Liver (tissue), 7 donors: ENCODE measurements at regions not wholly inside any gene's neighbourhood (a gene's known extent, or its start where the extent isn't known, plus 50 kb on each side); places are given as distances from the start of the nearest gene placed in this dataset.

Experiments used
- DNase-seq: peaks from one replicate; pipeline ENCODE4 v3.0.0-alpha.2; 2017; ENCODE audit warnings: low spot score
- H3K27ac ChIP-seq, 2 donors: one replicate each; pipeline ENCODE4 v1.7.0; 2013; ENCODE audit warnings: inconsistent platforms in 2 of 2, low read length in 2 of 2, control low read depth in 1 of 2, low read depth in 1 of 2, mild to moderate bottlenecking in 1 of 2
- H3K27me3 ChIP-seq, 4 donors: one replicate each; pipeline versions ENCODE4 v1.6.1 to v1.7.0; 2013; ENCODE audit warnings: low read length in 3 of 4, inconsistent platforms in 1 of 4, mild to moderate bottlenecking in 1 of 4, moderate library complexity in 1 of 4; ENCODE audit not compliant: control insufficient read depth in 4 of 4, insufficient read depth in 4 of 4
- H3K36me3 ChIP-seq, 4 donors: one replicate each; pipeline versions ENCODE4 v1.6.1 to v1.7.0; 2013; ENCODE audit warnings: low read length in 3 of 4, mild to moderate bottlenecking in 3 of 4, low read depth in 1 of 4, moderate library complexity in 1 of 4; ENCODE audit not compliant: control insufficient read depth in 4 of 4, insufficient read depth in 3 of 4
- H3K4me1 ChIP-seq, 4 donors: one replicate each; pipeline versions ENCODE4 v1.6.1 to v1.7.0; 2013; ENCODE audit warnings: low read length in 3 of 4, mild to moderate bottlenecking in 3 of 4, moderate library complexity in 1 of 4; ENCODE audit not compliant: control insufficient read depth in 4 of 4, insufficient read depth in 4 of 4
- H3K4me3 ChIP-seq, 3 donors: one replicate each; pipeline versions ENCODE4 v1.6.1 to v1.7.0; 2013; ENCODE audit warnings: low read length in 3 of 3, control low read depth in 1 of 3, low read depth in 1 of 3, mild to moderate bottlenecking in 1 of 3
- H3K9ac ChIP-seq, 2 donors: one replicate each; pipeline ENCODE4 v1.7.0; 2013; ENCODE audit warnings: low read length in 2 of 2, mild to moderate bottlenecking in 2 of 2, moderate library complexity in 2 of 2, control low read depth in 1 of 2, low read depth in 1 of 2
- H3K9me3 ChIP-seq, 4 donors: one replicate each; pipeline versions ENCODE4 v1.6.1 to v1.7.0; 2013; ENCODE audit warnings: low read length in 3 of 4; ENCODE audit not compliant: control insufficient read depth in 4 of 4
- EGR1 ChIP-seq, 2 donors: IDR thresholded peaks; 2 replicates each; pipeline ENCODE4 v1.6.1; 2016 to 2018; ENCODE audit warnings: antibody characterized with exemption in 2 of 2, low read depth in 2 of 2
- FOXA1 ChIP-seq: IDR thresholded peaks from 2 replicates; pipeline ENCODE4 v1.6.1; 2016; ENCODE audit warnings: antibody characterized with exemption
- MAX ChIP-seq: IDR thresholded peaks from 2 replicates; pipeline ENCODE4 v1.6.1; 2016; ENCODE audit warnings: antibody characterized with exemption
- NR2F2 ChIP-seq: IDR thresholded peaks from 2 replicates; pipeline ENCODE4 v1.6.1; 2016; ENCODE audit warnings: antibody characterized with exemption
- RXRA ChIP-seq, 2 donors: IDR thresholded peaks; 2 replicates each; pipeline ENCODE4 v1.6.1; 2017 to 2018; ENCODE audit warnings: antibody characterized with exemption in 2 of 2, mild to moderate bottlenecking in 1 of 2
- SP1 ChIP-seq: IDR thresholded peaks from 2 replicates; pipeline ENCODE4 v1.6.1; 2018; ENCODE audit warnings: antibody characterized with exemption, mild to moderate bottlenecking
- TAF1 ChIP-seq: conservative IDR thresholded peaks from 2 replicates; pipeline ENCODE4 v1.6.1; 2016; ENCODE audit warnings: antibody characterized with exemption, mild to moderate bottlenecking
- YY1 ChIP-seq: IDR thresholded peaks from 2 replicates; pipeline ENCODE4 v1.6.1; 2016; ENCODE audit warnings: antibody characterized with exemption, mild to moderate bottlenecking
- WGBS: extraction: QIAGEN DNeasy Blood & Tissue Kit; methylation state at CpG from one replicate; pipeline ENCODE4 v1.1.7; 2013; 5-methylcytosine and 5-hydroxymethylcytosine counted together
- donor health status: healthy.
- donor health status: healthy.
- donor health status: healthy.
- donor health status: healthy.

- H3K27me3 ChIP-seq, result no peaks in the 10 kb centered on the region
- 84% methylated on average over 1 of the region's 1 CpG for WGBS
- no peaks in the 10 kb centered on the region for H3K4me1 ChIP-seq
- H3K4me3 ChIP-seq, result no peak overlapping the region
- H3K27ac ChIP-seq, result no peak overlapping the region
- TF ChIP-seq TAF1 (no peak), EGR1 (IDR thresholded peaks at IDR 0.05; ENCODE audit: low read depth in 2 of 2) (no peak), NR2F2 (no peak), SP1 (no peak), MAX (no peak), YY1 (no peak), RXRA (IDR thresholded peaks at IDR 0.05) (no peak), FOXA1 (no peak)
- no peak overlapping the region for H3K9ac ChIP-seq
- no peaks in the 10 kb centered on the region for H3K36me3 ChIP-seq
- no peaks in the 10 kb centered on the region for H3K9me3 ChIP-seq
- no peak for DNase-seq
These were observed 49.9 kb upstream of the COL1A2 start for GRCh38 chr7:94344826-94345225.
